Right lobe of liver (tissue), 6 donors: ENCODE measurements at regions not wholly inside any gene's neighbourhood (a gene's known extent, or its start where the extent isn't known, plus 50 kb on each side); places are given as distances from the start of the nearest gene placed in this dataset.

Source experiments
- ATAC-seq, 4 donors: fragments of 200-7000 bp; cut with Tn5 transposase; one replicate each; pipeline ENCODE4 v1.9.1; 2020; ENCODE audit warnings: mild to moderate bottlenecking in 4 of 4, moderate library complexity in 4 of 4
- DNase-seq, 3 donors: peaks; one replicate each; pipeline ENCODE4 v3.0.0-alpha.2; 2020
- H3K27ac ChIP-seq, 3 donors: fragments of 200-600 bp; one replicate each; pipeline ENCODE4 v1.8.0; 2022
- H3K27me3 ChIP-seq, 2 donors: fragments of 200-600 bp; one replicate each; pipeline ENCODE4 v1.8.0; 2022
- H3K36me3 ChIP-seq, 4 donors: fragments of 200-600 bp; sonication (generic) in 1 of 4; one replicate each; pipeline versions ENCODE4 v1.5.1 to v1.8.0; 2017 to 2022; ENCODE audit warnings: control low read depth in 1 of 4
- H3K4me1 ChIP-seq, 4 donors: fragments of 200-600 bp; sonication (generic) in 1 of 4; one replicate each; pipeline versions ENCODE4 v1.5.1 to v1.8.0; 2017 to 2022; ENCODE audit warnings: control low read depth in 1 of 4
- H3K4me3 ChIP-seq, 3 donors: fragments of 200-600 bp; one replicate each; pipeline ENCODE4 v1.8.0; 2022
- H3K9me3 ChIP-seq, 4 donors: fragments of 200-600 bp; sonication (generic) in 1 of 4; one replicate each; pipeline versions ENCODE4 v1.5.1 to v1.8.0; 2017 to 2022; ENCODE audit warnings: control low read depth in 1 of 4
- POLR2A ChIP-seq: fragments of 450-650 bp; IDR thresholded peaks from one replicate; pipeline ENCODE4 v1.6.1; 2017; ENCODE audit warnings: antibody characterized with exemption, mild to moderate bottlenecking
- WGBS: methylation state at CpG from one replicate; pipeline ENCODE4 v1.1.6; 2018; ENCODE audit warnings: low coverage, low lambda C conversion rate; ENCODE audit not compliant: insufficient coverage; ENCODE audit errors: missing lambda C conversion rate; 5-methylcytosine and 5-hydroxymethylcytosine counted together
- intact Hi-C, 2 donors: fragments of 100-400 bp; cut with DNase I; formaldehyde crosslinking; loops; one replicate each; pipeline versions ENCODE4 v1.11.2 to v1.14.1; 2022
- TF ChIP-seq, protein P1 (sequence below), 4 donors: fragments of 200-600 bp in 3 of 4; fragments of 450-650 bp in 1 of 4; IDR thresholded peaks; one replicate each; pipeline versions ENCODE4 v1.5.1 to v1.8.0; 2016 to 2022; ENCODE audit warnings: antibody characterized with exemption in 4 of 4, mild to moderate bottlenecking in 2 of 4
- donor health status: DM: no; HTN: yes; CAD: no.
- donor health status: DM: no; HTN: no; CAD: no.
- donor health status: DM: no; HTN: no; CAD: no.
- donor health status: DM: no; HTN: yes; CAD: no.
- donor health status: DM: no; HTN: yes; CAD: no.

DNA sequence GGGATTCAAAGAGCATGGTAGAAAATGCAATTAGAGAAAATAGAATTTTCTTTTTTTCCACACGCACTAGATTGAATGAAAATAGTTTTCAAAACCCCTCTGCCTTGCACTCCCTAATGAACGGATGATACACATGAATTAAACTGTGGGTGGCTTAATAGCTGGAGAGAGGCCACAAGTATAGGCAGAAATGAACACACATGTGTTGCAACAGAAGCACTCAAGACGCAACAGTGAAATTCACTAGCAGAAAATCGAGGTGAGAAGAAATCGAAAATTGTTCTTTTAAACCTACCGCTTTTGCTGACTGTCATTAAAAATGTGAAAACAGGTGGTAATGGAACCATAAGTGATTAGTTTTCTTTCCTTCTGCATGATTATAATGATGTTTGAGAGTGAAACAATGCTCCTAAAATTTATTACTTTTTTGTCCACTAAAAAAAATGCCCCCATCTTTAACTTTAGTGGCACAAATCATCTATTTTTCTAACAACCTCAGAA, 59.3 kb upstream of the GPCPD1 start:
- no peak for ATAC-seq
- WGBS, result 67% methylated on average over 6 of the region's 6 CpGs
- intact Hi-C loops, result no loop called here

DNA sequence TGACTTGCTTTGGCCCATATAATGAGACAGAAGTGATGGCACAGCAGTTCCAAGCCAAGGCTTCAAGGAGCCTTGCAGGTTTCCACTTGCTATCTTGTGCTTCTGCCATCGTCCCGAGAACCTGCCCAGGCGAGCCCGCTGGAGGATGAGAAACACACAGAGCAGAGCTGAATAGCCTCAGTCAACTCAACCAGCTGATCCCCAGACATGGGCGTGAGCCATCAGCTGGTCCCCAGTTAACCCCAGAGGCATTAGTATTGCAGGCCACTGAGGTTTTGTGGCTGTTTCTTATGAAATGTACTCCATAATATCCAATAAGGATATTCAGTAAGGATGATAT, 57.7 kb upstream of the GPCPD1 start:
- DNase-seq, result no peak
- no peak overlapping the region for H3K27ac ChIP-seq
- 92% methylated on average over 2 of the region's 5 CpGs for WGBS
- H3K4me3 ChIP-seq, result no peak overlapping the region
- H3K36me3 ChIP-seq, result no peaks in the 10 kb centered on the region
- no peak for TF ChIP-seq POLR2A
- TF ChIP-seq, protein P1, sequence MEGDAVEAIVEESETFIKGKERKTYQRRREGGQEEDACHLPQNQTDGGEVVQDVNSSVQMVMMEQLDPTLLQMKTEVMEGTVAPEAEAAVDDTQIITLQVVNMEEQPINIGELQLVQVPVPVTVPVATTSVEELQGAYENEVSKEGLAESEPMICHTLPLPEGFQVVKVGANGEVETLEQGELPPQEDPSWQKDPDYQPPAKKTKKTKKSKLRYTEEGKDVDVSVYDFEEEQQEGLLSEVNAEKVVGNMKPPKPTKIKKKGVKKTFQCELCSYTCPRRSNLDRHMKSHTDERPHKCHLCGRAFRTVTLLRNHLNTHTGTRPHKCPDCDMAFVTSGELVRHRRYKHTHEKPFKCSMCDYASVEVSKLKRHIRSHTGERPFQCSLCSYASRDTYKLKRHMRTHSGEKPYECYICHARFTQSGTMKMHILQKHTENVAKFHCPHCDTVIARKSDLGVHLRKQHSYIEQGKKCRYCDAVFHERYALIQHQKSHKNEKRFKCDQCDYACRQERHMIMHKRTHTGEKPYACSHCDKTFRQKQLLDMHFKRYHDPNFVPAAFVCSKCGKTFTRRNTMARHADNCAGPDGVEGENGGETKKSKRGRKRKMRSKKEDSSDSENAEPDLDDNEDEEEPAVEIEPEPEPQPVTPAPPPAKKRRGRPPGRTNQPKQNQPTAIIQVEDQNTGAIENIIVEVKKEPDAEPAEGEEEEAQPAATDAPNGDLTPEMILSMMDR (IDR thresholded peaks at IDR 0.05), result no peak
- intact Hi-C loops, result no loop called here
- H3K27me3 ChIP-seq, result no peaks in the 10 kb centered on the region
- ATAC-seq, result no peak
- no peaks in the 10 kb centered on the region for H3K9me3 ChIP-seq
- H3K4me1 ChIP-seq, result no peaks in the 10 kb centered on the region

More for the DNA sequence above, 59.3 kb upstream of the GPCPD1 start:
- H3K27me3 ChIP-seq, result no peaks in the 10 kb centered on the region
- no peak overlapping the region for H3K4me3 ChIP-seq
- H3K9me3 ChIP-seq, result no peaks in the 10 kb centered on the region
- TF ChIP-seq, protein P1 (IDR thresholded peaks at IDR 0.05), result no peak
- TF ChIP-seq POLR2A, result no peak
- no peaks in the 10 kb centered on the region for H3K36me3 ChIP-seq
- no peaks in the 10 kb centered on the region for H3K4me1 ChIP-seq
- DNase-seq, result no peak
- H3K27ac ChIP-seq, result no peak overlapping the region

- Histone ChIP-seq H3K4me1 (no peaks in the 10 kb centered on the region), H3K4me3 (no peak overlapping the region), H3K27ac (no peak overlapping the region), H3K27me3 (no peaks in the 10 kb centered on the region), H3K9me3 (no peaks in the 10 kb centered on the region), H3K36me3 (no peaks in the 10 kb centered on the region)
- WGBS, result 58% methylated on average over 3 of the region's 4 CpGs
- no peak for DNase-seq
- no peak for ATAC-seq
- no peak for TF ChIP-seq POLR2A
- TF ChIP-seq, protein P1 (IDR thresholded peaks at IDR 0.05), result no peak
- intact Hi-C loops, result no loop called here
Measured at GRCh38 chr20:5667705-5668528, 57.1 kb upstream of the GPCPD1 start.

GRCh38 chr20:5665417-5665816, 54.6 kb upstream of the GPCPD1 start:
- no peaks in the 10 kb centered on the region for H3K9me3 ChIP-seq
- 83% methylated on average over 2 of the region's 2 CpGs for WGBS
- ATAC-seq, result no peak

More at GRCh38 chr20:5665417-5665816, 54.6 kb upstream of the GPCPD1 start:
- no peak for DNase-seq
- no peak overlapping the region for H3K27ac ChIP-seq
- H3K4me1 ChIP-seq, result no peaks in the 10 kb centered on the region
- no peaks in the 10 kb centered on the region for H3K36me3 ChIP-seq
- H3K4me3 ChIP-seq, result no peak overlapping the region
- TF ChIP-seq, protein P1 (IDR thresholded peaks at IDR 0.05), result no peak
- no peak for TF ChIP-seq POLR2A
- intact Hi-C loops, result no loop called here
- no peaks in the 10 kb centered on the region for H3K27me3 ChIP-seq
